Liver (tissue), 8 donors: ENCODE measurements at regions not wholly inside any gene's neighbourhood (a gene's known extent, or its start where the extent isn't known, plus 50 kb on each side); places are given as distances from the start of the nearest gene placed in this dataset.

Experiments
- DNase-seq: peaks from one replicate; pipeline ENCODE4 v3.0.0-alpha.2; 2017; ENCODE audit warnings: low spot score
- H3K27ac ChIP-seq, 2 donors: one replicate each; pipeline ENCODE4 v1.7.0; 2013; ENCODE audit warnings: inconsistent platforms in 2 of 2, low read length in 2 of 2, control low read depth in 1 of 2, low read depth in 1 of 2, mild to moderate bottlenecking in 1 of 2
- H3K27me3 ChIP-seq, 4 donors: one replicate each; pipeline versions ENCODE4 v1.6.1 to v1.7.0; 2013; ENCODE audit warnings: low read length in 3 of 4, inconsistent platforms in 1 of 4, mild to moderate bottlenecking in 1 of 4, moderate library complexity in 1 of 4; ENCODE audit not compliant: control insufficient read depth in 4 of 4, insufficient read depth in 4 of 4
- H3K36me3 ChIP-seq, 4 donors: one replicate each; pipeline versions ENCODE4 v1.6.1 to v1.7.0; 2013; ENCODE audit warnings: low read length in 3 of 4, mild to moderate bottlenecking in 3 of 4, low read depth in 1 of 4, moderate library complexity in 1 of 4; ENCODE audit not compliant: control insufficient read depth in 4 of 4, insufficient read depth in 3 of 4
- H3K4me1 ChIP-seq, 4 donors: one replicate each; pipeline versions ENCODE4 v1.6.1 to v1.7.0; 2013; ENCODE audit warnings: low read length in 3 of 4, mild to moderate bottlenecking in 3 of 4, moderate library complexity in 1 of 4; ENCODE audit not compliant: control insufficient read depth in 4 of 4, insufficient read depth in 4 of 4
- H3K4me3 ChIP-seq, 3 donors: one replicate each; pipeline versions ENCODE4 v1.6.1 to v1.7.0; 2013; ENCODE audit warnings: low read length in 3 of 3, control low read depth in 1 of 3, low read depth in 1 of 3, mild to moderate bottlenecking in 1 of 3
- H3K9ac ChIP-seq, 2 donors: one replicate each; pipeline ENCODE4 v1.7.0; 2013; ENCODE audit warnings: low read length in 2 of 2, mild to moderate bottlenecking in 2 of 2, moderate library complexity in 2 of 2, control low read depth in 1 of 2, low read depth in 1 of 2
- H3K9me3 ChIP-seq, 4 donors: one replicate each; pipeline versions ENCODE4 v1.6.1 to v1.7.0; 2013; ENCODE audit warnings: low read length in 3 of 4; ENCODE audit not compliant: control insufficient read depth in 4 of 4
- CTCF ChIP-seq: fragments of 150-350 bp; IDR thresholded peaks from 2 replicates; pipeline ENCODE4 v1.5.1; 2017; ENCODE audit warnings: improper control_type of control experiment, low read depth, low read length; ENCODE audit not compliant: missing input control
- EGR1 ChIP-seq, 2 donors: IDR thresholded peaks; 2 replicates each; pipeline ENCODE4 v1.6.1; 2016 to 2018; ENCODE audit warnings: antibody characterized with exemption in 2 of 2, low read depth in 2 of 2
- FOXA1 ChIP-seq: IDR thresholded peaks from 2 replicates; pipeline ENCODE4 v1.6.1; 2016; ENCODE audit warnings: antibody characterized with exemption
- FOXA2 ChIP-seq: IDR thresholded peaks from 2 replicates; pipeline ENCODE4 v1.6.1; 2016; ENCODE audit warnings: antibody characterized with exemption
- GABPA ChIP-seq, 2 donors: IDR thresholded peaks in 1 of 2; conservative IDR thresholded peaks in 1 of 2; 2 replicates each; pipeline ENCODE4 v1.6.1; 2016; ENCODE audit warnings: antibody characterized with exemption in 2 of 2, mild to moderate bottlenecking in 1 of 2, moderate library complexity in 1 of 2
- HNF4A ChIP-seq, 2 donors: conservative IDR thresholded peaks; 2 replicates each; pipeline ENCODE4 v1.6.1; 2016; ENCODE audit warnings: antibody characterized with exemption in 2 of 2, mild to moderate bottlenecking in 2 of 2
- HNF4G ChIP-seq: IDR thresholded peaks from 2 replicates; pipeline ENCODE4 v1.6.1; 2016; ENCODE audit warnings: antibody characterized with exemption
- JUND ChIP-seq, 2 donors: IDR thresholded peaks; 2 replicates each; pipeline ENCODE4 v1.6.1; 2016; ENCODE audit warnings: antibody characterized with exemption in 2 of 2
- NR2F2 ChIP-seq: IDR thresholded peaks from 2 replicates; pipeline ENCODE4 v1.6.1; 2016; ENCODE audit warnings: antibody characterized with exemption
- RAD21 ChIP-seq, 2 donors: IDR thresholded peaks; 2 replicates each; pipeline ENCODE4 v1.6.1; 2016; ENCODE audit warnings: antibody characterized with exemption in 2 of 2, mild to moderate bottlenecking in 2 of 2
- RXRA ChIP-seq, 2 donors: IDR thresholded peaks; 2 replicates each; pipeline ENCODE4 v1.6.1; 2017 to 2018; ENCODE audit warnings: antibody characterized with exemption in 2 of 2, mild to moderate bottlenecking in 1 of 2
- SP1 ChIP-seq: IDR thresholded peaks from 2 replicates; pipeline ENCODE4 v1.6.1; 2018; ENCODE audit warnings: antibody characterized with exemption, mild to moderate bottlenecking
- TAF1 ChIP-seq: conservative IDR thresholded peaks from 2 replicates; pipeline ENCODE4 v1.6.1; 2016; ENCODE audit warnings: antibody characterized with exemption, mild to moderate bottlenecking
- YY1 ChIP-seq: IDR thresholded peaks from 2 replicates; pipeline ENCODE4 v1.6.1; 2016; ENCODE audit warnings: antibody characterized with exemption, mild to moderate bottlenecking
- WGBS: extraction: QIAGEN DNeasy Blood & Tissue Kit; methylation state at CpG from one replicate; pipeline ENCODE4 v1.1.7; 2013; 5-methylcytosine and 5-hydroxymethylcytosine counted together
- TF ChIP-seq, protein P1 (sequence below): IDR thresholded peaks from 2 replicates; pipeline ENCODE4 v1.6.1; 2016; ENCODE audit warnings: antibody characterized with exemption
- TF ChIP-seq, protein P2 (sequence below): IDR thresholded peaks from 2 replicates; pipeline ENCODE4 v1.6.1; 2016; ENCODE audit warnings: antibody characterized with exemption
- TF ChIP-seq, protein P3 (sequence below): IDR thresholded peaks from 2 replicates; pipeline ENCODE4 v1.6.1; 2016; ENCODE audit warnings: antibody characterized with exemption
- donor health status: healthy.
- donor health status: healthy.
- donor health status: healthy.
- donor health status: healthy.
- donor health status: healthy.

DNA sequence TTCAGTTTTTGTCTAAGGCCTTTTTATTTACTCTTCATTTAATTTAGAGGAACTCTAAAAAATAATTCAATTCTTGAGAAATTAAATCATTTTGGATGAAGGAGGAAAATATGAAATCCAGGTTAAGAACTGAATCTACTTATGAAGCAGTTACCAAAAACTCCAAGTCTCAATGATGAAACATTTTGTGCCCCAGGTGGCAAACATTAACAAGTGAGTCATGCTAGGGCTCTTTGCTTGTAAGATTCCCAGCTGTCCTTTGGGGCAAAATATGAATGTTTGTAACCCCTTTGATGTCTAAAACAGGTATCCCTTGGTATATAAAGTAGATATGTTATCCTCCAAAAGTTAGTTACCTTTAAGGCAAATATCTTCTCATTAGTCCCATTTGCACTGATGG lies 202.4 kb downstream of the NEDD1 start (continued):
- TF ChIP-seq, protein P1, sequence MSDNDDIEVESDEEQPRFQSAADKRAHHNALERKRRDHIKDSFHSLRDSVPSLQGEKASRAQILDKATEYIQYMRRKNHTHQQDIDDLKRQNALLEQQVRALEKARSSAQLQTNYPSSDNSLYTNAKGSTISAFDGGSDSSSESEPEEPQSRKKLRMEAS: no peak
- TF ChIP-seq, protein P2, sequence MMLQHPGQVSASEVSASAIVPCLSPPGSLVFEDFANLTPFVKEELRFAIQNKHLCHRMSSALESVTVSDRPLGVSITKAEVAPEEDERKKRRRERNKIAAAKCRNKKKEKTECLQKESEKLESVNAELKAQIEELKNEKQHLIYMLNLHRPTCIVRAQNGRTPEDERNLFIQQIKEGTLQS: no peak
- TF ChIP-seq FOXA2 (no peak), SP1 (no peak), FOXA1 (no peak), NR2F2 (no peak)

GRCh38 chr12:97112136-97112535 lies 205.1 kb downstream of the NEDD1 start:
- no peak for TF ChIP-seq RXRA (IDR thresholded peaks at IDR 0.05)
- TF ChIP-seq, protein P3, sequence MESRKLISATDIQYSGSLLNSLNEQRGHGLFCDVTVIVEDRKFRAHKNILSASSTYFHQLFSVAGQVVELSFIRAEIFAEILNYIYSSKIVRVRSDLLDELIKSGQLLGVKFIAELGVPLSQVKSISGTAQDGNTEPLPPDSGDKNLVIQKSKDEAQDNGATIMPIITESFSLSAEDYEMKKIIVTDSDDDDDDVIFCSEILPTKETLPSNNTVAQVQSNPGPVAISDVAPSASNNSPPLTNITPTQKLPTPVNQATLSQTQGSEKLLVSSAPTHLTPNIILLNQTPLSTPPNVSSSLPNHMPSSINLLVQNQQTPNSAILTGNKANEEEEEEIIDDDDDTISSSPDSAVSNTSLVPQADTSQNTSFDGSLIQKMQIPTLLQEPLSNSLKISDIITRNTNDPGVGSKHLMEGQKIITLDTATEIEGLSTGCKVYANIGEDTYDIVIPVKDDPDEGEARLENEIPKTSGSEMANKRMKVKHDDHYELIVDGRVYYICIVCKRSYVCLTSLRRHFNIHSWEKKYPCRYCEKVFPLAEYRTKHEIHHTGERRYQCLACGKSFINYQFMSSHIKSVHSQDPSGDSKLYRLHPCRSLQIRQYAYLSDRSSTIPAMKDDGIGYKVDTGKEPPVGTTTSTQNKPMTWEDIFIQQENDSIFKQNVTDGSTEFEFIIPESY: no peak
- no peak for TF ChIP-seq GABPA (IDR thresholded peaks at IDR 0.05 in 1 of 2, conservative IDR thresholded peaks at IDR 0.05 in 1 of 2)
- TF ChIP-seq FOXA1: no peak
- TF ChIP-seq, protein P2: no peak
- no peak for TF ChIP-seq FOXA2
- no peak for TF ChIP-seq CTCF
- TF ChIP-seq SP1: no peak
- no peak for TF ChIP-seq EGR1 (IDR thresholded peaks at IDR 0.05; ENCODE audit: low read depth in 2 of 2)
- no peak for TF ChIP-seq HNF4G
- TF ChIP-seq NR2F2: no peak
- TF ChIP-seq HNF4A (conservative IDR thresholded peaks at IDR 0.05): no peak
- TF ChIP-seq RAD21 (IDR thresholded peaks at IDR 0.05): no peak
- no peak for TF ChIP-seq YY1
- WGBS: 69% methylated on average over 4 of the region's 4 CpGs
- Histone ChIP-seq H3K36me3 (no peaks in the 10 kb centered on the region), H3K27me3 (no peaks in the 10 kb centered on the region), H3K27ac (no peak overlapping the region), H3K4me1 (no peaks in the 10 kb centered on the region), H3K9ac (no peak overlapping the region), H3K4me3 (no peak overlapping the region), H3K9me3 (peaks cover 0 to 3% (median 0%) of the 10 kb centered on the region in 4 donors)
- DNase-seq: no peak

- Histone ChIP-seq H3K4me1 (no peaks in the 10 kb centered on the region), H3K9ac (no peak overlapping the region), H3K9me3 (no peaks in the 10 kb centered on the region), H3K36me3 (no peaks in the 10 kb centered on the region), H3K27ac (no peak overlapping the region), H3K27me3 (no peaks in the 10 kb centered on the region), H3K4me3 (no peak overlapping the region)
- WGBS: 78% methylated on average over 8 of the region's 8 CpGs
- DNase-seq: no peak
- TF ChIP-seq, protein P1: no peak
- TF ChIP-seq RAD21 (IDR thresholded peaks at IDR 0.05) (no peak), SP1 (no peak), RXRA (IDR thresholded peaks at IDR 0.05) (no peak), HNF4G (no peak), NR2F2 (no peak), YY1 (no peak), HNF4A (conservative IDR thresholded peaks at IDR 0.05) (no peak), FOXA2 (no peak), JUND (IDR thresholded peaks at IDR 0.05) (no peak), EGR1 (IDR thresholded peaks at IDR 0.05; ENCODE audit: low read depth in 2 of 2) (no peak), GABPA (IDR thresholded peaks at IDR 0.05 in 1 of 2, conservative IDR thresholded peaks at IDR 0.05 in 1 of 2) (no peak), CTCF (no peak), TAF1 (no peak)
- TF ChIP-seq, protein P3: no peak
Observed at GRCh38 chr12:97118796-97119375, 211.8 kb downstream of the NEDD1 start.
